HG03280 (cell line): ENCODE measurements at regions not wholly inside any gene's neighbourhood (a gene's known extent, or its start where the extent isn't known, plus 50 kb on each side); places are given as distances from the start of the nearest gene placed in this dataset.
A peak's percentile ranks its signal among the peaks of the same experiment; 100 is the strongest.
"Not testable (repeated sequence)": the region's sequence is repeated elsewhere in the genome, so short reads cannot be mapped to it uniquely, and the experiment has no call there.

ENCODE experiments used
- ATAC-seq: cut with Tn5 transposase; IDR thresholded peaks from one replicate; pipeline ENCODE4 v1.9.1; 2021; ENCODE audit warnings: mild to moderate bottlenecking, moderate library complexity; ENCODE audit not compliant: unreplicated experiment

GRCh38 chr6:47180633-47181032 lies 129.1 kb downstream of the TNFRSF21 start:
- no peak for ATAC-seq

GRCh38 chr6:47179286-47179685 lies 130.4 kb downstream of the TNFRSF21 start:
- no peak for ATAC-seq

- ATAC-seq = no peak
These were observed 133.5 kb upstream of the ADGRF1 start for GRCh38 chr6:47175656-47176055.

GRCh38 chr6:47174502-47175023 lies 132.4 kb upstream of the ADGRF1 start:
- ATAC-seq = no peak

- not testable (repeated sequence) for ATAC-seq
These were observed 131.9 kb upstream of the ADGRF1 start for GRCh38 chr6:47174063-47174462.

GRCh38 chr6:47173145-47173544 lies 131.0 kb upstream of the ADGRF1 start:
- not testable (repeated sequence) for ATAC-seq

GRCh38 chr6:47170617-47170947 lies 128.4 kb upstream of the ADGRF1 start:
- no peak for ATAC-seq

- ATAC-seq = no peak
These were observed 127.9 kb upstream of the ADGRF1 start for GRCh38 chr6:47169785-47170616.

GRCh38 chr6:47168180-47168579 lies 126.0 kb upstream of the ADGRF1 start:
- ATAC-seq = no peak

- ATAC-seq = peak; percentile 82
These were observed 123.8 kb upstream of the ADGRF1 start for GRCh38 chr6:47165918-47166317.

- no peak for ATAC-seq
These were observed 122.7 kb upstream of the ADGRF1 start for GRCh38 chr6:47164877-47165276.

GRCh38 chr6:47163536-47163935 lies 121.4 kb upstream of the ADGRF1 start:
- no peak for ATAC-seq

- ATAC-seq = no peak
These were observed 120.7 kb upstream of the ADGRF1 start for GRCh38 chr6:47162793-47163192.

GRCh38 chr6:47162231-47162630 lies 120.1 kb upstream of the ADGRF1 start:
- ATAC-seq = no peak

GRCh38 chr6:47161176-47161687 lies 119.1 kb upstream of the ADGRF1 start:
- no peak for ATAC-seq

- ATAC-seq = no peak
These were observed 118.6 kb upstream of the ADGRF1 start for GRCh38 chr6:47160702-47161101.

GRCh38 chr6:47159763-47160162 lies 117.6 kb upstream of the ADGRF1 start:
- no peak for ATAC-seq

- ATAC-seq = no peak
These were observed 115.6 kb upstream of the ADGRF1 start for GRCh38 chr6:47157653-47158219.

- ATAC-seq = no peak
These were observed 114.9 kb upstream of the ADGRF1 start for GRCh38 chr6:47157063-47157462.

GRCh38 chr6:47156196-47156595 lies 114.1 kb upstream of the ADGRF1 start:
- ATAC-seq = no peak

GRCh38 chr6:47153404-47153755 lies 111.2 kb upstream of the ADGRF1 start:
- no peak for ATAC-seq

- no peak for ATAC-seq
These were observed 110.7 kb upstream of the ADGRF1 start for GRCh38 chr6:47152666-47153403.
